Tongue (tissue), 1 donor: ENCODE measurements at regions not wholly inside any gene's neighbourhood (a gene's known extent, or its start where the extent isn't known, plus 50 kb on each side); places are given as distances from the start of the nearest gene placed in this dataset.
"Not testable (repeated sequence)": the region's sequence is repeated elsewhere in the genome, so short reads cannot be mapped to it uniquely, and the experiment has no call there.

Experiments used
- DNase-seq: peaks from one replicate; pipeline ENCODE4 v3.0.0-alpha.2; 2015

GRCh38 chr6:135605278-135605790, 107.8 kb upstream of the AHI1 start:
- DNase-seq: no peak

- no peak for DNase-seq
These were observed 108.9 kb upstream of the AHI1 start for GRCh38 chr6:135606392-135606791.

GRCh38 chr6:135608031-135608430, 110.5 kb upstream of the AHI1 start:
- DNase-seq: no peak

GRCh38 chr6:135610192-135610591, 112.7 kb upstream of the AHI1 start:
- not testable (repeated sequence) for DNase-seq

- no peak for DNase-seq
These were observed 119.1 kb upstream of the AHI1 start for GRCh38 chr6:135616655-135617054.

GRCh38 chr6:135617222-135617621, 119.7 kb upstream of the AHI1 start:
- DNase-seq: no peak

GRCh38 chr6:135622081-135622480, 124.5 kb upstream of the AHI1 start:
- no peak for DNase-seq

GRCh38 chr6:135623979-135624378, 126.4 kb upstream of the AHI1 start:
- no peak for DNase-seq

- peak; percentile 61 for DNase-seq
These were observed 127.1 kb upstream of the AHI1 start for GRCh38 chr6:135624402-135625295.

- not testable (repeated sequence) for DNase-seq
These were observed 128.5 kb upstream of the AHI1 start for GRCh38 chr6:135626001-135626400.

- DNase-seq: no peak
These were observed 129.7 kb upstream of the AHI1 start for GRCh38 chr6:135627092-135627715.

- no peak for DNase-seq
These were observed 133.3 kb upstream of the AHI1 start for GRCh38 chr6:135630789-135631376.

GRCh38 chr6:135631821-135632220, 134.3 kb upstream of the AHI1 start:
- DNase-seq: peak; percentile 10

GRCh38 chr6:135633573-135633972, 136.0 kb upstream of the AHI1 start:
- DNase-seq: no peak

- DNase-seq: no peak
These were observed 140.2 kb upstream of the AHI1 start for GRCh38 chr6:135637701-135638100.

GRCh38 chr6:135638108-135638507, 140.6 kb upstream of the AHI1 start:
- no peak for DNase-seq

- DNase-seq: no peak
These were observed 142.5 kb upstream of the AHI1 start for GRCh38 chr6:135640048-135640447.

GRCh38 chr6:135640449-135641111, 143.0 kb upstream of the AHI1 start:
- DNase-seq: no peak

- no peak for DNase-seq
These were observed 145.4 kb upstream of the AHI1 start for GRCh38 chr6:135642912-135643311.

GRCh38 chr6:135644394-135644793, 146.9 kb upstream of the AHI1 start:
- DNase-seq: no peak

GRCh38 chr6:135647521-135647920, 150.0 kb upstream of the AHI1 start:
- DNase-seq: no peak

- DNase-seq: no peak
These were observed 154.6 kb upstream of the AHI1 start for GRCh38 chr6:135651964-135652755.
